ENCODE measurements at regions not wholly inside any gene's neighbourhood (a gene's known extent, or its start where the extent isn't known, plus 50 kb on each side); places are given as distances from the start of the nearest gene placed in this dataset.

DNA sequence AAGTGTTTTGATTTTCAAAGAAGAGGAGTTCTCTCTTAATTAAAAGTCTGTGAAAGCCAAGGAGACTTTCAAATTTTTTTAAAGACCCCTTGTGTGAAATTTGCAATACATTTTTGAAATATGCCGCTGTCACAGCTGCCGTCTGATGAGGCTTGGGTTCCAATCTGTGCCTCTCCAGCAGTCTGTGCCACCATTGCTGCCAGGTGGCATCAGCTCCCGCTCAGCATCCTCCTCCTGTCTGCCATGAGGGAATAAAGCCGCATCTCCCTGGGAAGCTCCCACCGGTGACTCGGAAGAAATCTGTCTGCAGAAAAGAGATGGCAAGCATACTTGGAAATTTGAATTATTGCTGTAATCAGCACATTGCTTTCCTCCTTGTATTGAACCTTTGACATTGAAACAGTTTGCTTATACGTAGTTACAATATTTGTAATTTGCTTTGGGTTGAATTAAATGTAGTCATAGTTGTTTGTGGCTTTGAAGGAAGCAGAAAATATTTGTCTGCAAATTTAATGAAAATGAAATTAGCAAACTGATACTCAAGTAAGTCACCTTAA is 145.7 kb upstream of the SNX2 start:
- TF ChIP-seq, protein P1, sequence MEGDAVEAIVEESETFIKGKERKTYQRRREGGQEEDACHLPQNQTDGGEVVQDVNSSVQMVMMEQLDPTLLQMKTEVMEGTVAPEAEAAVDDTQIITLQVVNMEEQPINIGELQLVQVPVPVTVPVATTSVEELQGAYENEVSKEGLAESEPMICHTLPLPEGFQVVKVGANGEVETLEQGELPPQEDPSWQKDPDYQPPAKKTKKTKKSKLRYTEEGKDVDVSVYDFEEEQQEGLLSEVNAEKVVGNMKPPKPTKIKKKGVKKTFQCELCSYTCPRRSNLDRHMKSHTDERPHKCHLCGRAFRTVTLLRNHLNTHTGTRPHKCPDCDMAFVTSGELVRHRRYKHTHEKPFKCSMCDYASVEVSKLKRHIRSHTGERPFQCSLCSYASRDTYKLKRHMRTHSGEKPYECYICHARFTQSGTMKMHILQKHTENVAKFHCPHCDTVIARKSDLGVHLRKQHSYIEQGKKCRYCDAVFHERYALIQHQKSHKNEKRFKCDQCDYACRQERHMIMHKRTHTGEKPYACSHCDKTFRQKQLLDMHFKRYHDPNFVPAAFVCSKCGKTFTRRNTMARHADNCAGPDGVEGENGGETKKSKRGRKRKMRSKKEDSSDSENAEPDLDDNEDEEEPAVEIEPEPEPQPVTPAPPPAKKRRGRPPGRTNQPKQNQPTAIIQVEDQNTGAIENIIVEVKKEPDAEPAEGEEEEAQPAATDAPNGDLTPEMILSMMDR (IDR thresholded peaks at IDR 0.05) = no peak

DNA sequence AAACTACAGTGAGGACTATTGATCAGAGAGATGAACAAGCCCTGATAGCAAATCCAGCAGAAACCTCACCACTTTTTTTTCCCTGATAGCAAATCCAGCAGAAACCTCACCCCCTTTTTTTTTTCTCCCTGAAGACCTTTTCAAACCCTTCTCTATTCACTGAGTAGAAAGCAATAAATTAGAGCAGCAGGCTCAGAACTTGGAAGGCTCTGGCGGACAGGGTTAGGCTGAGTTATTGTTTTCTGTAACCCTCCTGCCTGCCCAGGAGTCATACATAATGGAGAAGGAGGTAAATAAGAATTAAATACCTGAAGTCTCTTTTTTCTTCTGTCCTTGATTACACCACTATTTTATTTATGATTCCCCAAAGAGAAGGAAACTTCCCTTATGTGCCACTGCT is 136.3 kb upstream of the SNX2 start:
- TF ChIP-seq, protein P1 (IDR thresholded peaks at IDR 0.05) = no peak

GRCh38 chr5:122639033-122639432 is 135.8 kb upstream of the SNX2 start:
- TF ChIP-seq, protein P1 (IDR thresholded peaks at IDR 0.05) = no peak

- TF ChIP-seq, protein P1 (IDR thresholded peaks at IDR 0.05) = no peak
These were observed 135.0 kb upstream of the SNX2 start for GRCh38 chr5:122639864-122640263.

GRCh38 chr5:122649080-122649479 is 125.8 kb upstream of the SNX2 start:
- TF ChIP-seq, protein P1 (IDR thresholded peaks at IDR 0.05) = no peak

DNA sequence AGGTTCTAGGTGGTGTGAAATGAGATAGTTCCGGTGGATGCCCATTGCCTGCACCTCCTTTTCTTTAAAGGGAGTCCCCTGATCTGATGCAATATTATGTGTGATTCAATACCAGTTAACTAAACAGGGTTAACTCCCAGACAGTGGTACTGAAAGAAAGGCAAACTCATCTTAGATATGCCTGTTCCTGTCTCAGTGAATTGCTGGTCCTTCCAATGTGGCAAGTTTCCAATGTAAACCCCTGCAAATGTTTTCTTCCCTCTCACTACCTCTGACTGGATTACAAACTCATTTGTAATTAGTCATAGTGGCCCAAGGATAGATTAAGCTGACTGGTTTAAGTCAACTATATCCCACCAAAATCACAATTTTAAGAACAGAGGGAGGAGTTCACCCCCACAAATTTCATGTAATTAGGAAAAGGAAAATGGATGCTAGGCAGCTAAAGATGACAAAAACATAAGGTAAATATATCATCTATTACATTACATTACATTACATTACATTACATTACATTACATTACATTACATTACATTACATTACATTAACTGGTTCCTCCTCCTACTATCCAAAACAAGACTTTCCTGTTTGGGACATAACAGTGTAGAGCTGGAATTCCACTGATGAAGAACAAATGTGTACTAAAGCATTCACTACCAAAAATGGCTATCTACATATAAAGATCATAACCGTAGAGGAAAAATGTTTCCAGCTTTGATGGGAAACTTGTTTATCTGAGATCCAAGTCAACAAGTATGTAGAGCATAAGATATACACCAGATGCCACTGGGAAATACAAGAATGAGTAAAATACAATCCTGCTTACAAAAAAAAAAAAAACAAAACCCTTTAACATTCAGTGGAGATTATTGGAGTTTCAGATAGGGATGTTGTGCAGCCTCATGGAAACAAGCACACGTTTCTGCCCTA is 121.5 kb upstream of the SNX2 start:
- TF ChIP-seq, protein P1 (IDR thresholded peaks at IDR 0.05) = no peak

DNA sequence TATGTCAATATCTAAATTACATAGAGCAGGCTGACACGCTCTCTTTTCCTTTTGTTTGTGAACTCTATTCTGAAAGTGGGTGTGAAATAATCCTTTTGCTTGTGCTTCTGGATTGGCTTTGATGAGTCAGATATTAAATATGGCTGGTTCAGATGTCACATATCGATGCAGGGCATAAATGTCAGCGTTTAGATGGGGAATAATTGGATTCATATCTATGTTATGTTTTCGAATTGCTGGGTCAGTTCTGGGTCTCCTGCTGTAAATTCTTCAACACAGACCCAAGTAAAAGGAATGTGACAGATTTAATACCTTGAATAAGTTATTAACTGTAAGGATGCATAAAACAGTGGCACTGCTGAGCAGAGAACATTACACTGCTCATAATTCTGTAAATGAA is 118.7 kb upstream of the SNX2 start:
- TF ChIP-seq, protein P1 (IDR thresholded peaks at IDR 0.05) = no peak

Measured in LNCAP (cell line).